Ovary (tissue), 7 donors: ENCODE measurements at regions not wholly inside any gene's neighbourhood (a gene's known extent, or its start where the extent isn't known, plus 50 kb on each side); places are given as distances from the start of the nearest gene placed in this dataset.

ENCODE experiments used
- DNase-seq, 5 donors: peaks; one replicate each; pipeline ENCODE4 v3.0.0-alpha.2; 2019 to 2020
- H3K27ac ChIP-seq, 2 donors: fragments of 200-600 bp; one replicate each; pipeline versions ENCODE4 v1.5.1 to v1.8.0; 2019 to 2022
- H3K27me3 ChIP-seq: fragments of 200-600 bp; one replicate; pipeline ENCODE4 v1.8.0; 2022
- H3K36me3 ChIP-seq: fragments of 200-600 bp; sonication (generic); one replicate; pipeline ENCODE4 v1.5.1; 2019
- H3K4me1 ChIP-seq: one replicate; pipeline ENCODE4 v1.8.1; 2013; ENCODE audit warnings: mild to moderate bottlenecking, moderate library complexity; ENCODE audit not compliant: insufficient read depth
- H3K4me3 ChIP-seq: fragments of 200-600 bp; sonication (generic); one replicate; pipeline ENCODE4 v1.5.1; 2017
- H3K9me3 ChIP-seq, 2 donors: fragments of 200-600 bp in 1 of 2; sonication (generic) in 1 of 2; one replicate each; pipeline versions ENCODE4 v1.5.1 to v1.8.1; 2013 to 2019; ENCODE audit warnings: mild to moderate bottlenecking in 1 of 2, moderate library complexity in 1 of 2
- EP300 ChIP-seq: sonication (generic); formaldehyde crosslinking; IDR thresholded peaks from one replicate; pipeline ENCODE4 v1.6.1; 2017; ENCODE audit warnings: antibody characterized with exemption
- POLR2A ChIP-seq: fragments of 450-650 bp; IDR thresholded peaks from one replicate; pipeline ENCODE4 v1.6.1; 2017; ENCODE audit warnings: antibody characterized with exemption, mild to moderate bottlenecking, moderate library complexity
- WGBS, 3 donors: extraction: QIAGEN DNeasy Blood & Tissue Kit in 1 of 3; methylation state at CpG; one replicate each; pipeline versions ENCODE4 v1.1.5 to v1.1.7; 2013 to 2017; 5-methylcytosine and 5-hydroxymethylcytosine counted together
- intact Hi-C, 4 donors: fragments of 100-400 bp; cut with DNase I; formaldehyde crosslinking; loops; one replicate each; pipeline versions ENCODE4 v1.11.0 to v1.15.1; 2022 to 2023
- TF ChIP-seq, protein P1 (sequence below), 3 donors: fragments of 450-650 bp in 2 of 3; fragments of 200-600 bp in 1 of 3; IDR thresholded peaks; one replicate each; pipeline versions ENCODE4 v1.5.1 to v1.8.0; 2016 to 2022; ENCODE audit warnings: antibody characterized with exemption in 3 of 3, mild to moderate bottlenecking in 1 of 3
- donor health status: DM: no; HTN: no; CAD: no; lungs with moderate emphysema.
- donor health status: DM: no; HTN: no; CAD: no.
- donor health status: Bipolar disorder and iron deficiency.
- donor health status: DM: no; HTN: no; CAD: no.
- donor health status: DM: yes; HTN: yes; CAD: no.

DNA sequence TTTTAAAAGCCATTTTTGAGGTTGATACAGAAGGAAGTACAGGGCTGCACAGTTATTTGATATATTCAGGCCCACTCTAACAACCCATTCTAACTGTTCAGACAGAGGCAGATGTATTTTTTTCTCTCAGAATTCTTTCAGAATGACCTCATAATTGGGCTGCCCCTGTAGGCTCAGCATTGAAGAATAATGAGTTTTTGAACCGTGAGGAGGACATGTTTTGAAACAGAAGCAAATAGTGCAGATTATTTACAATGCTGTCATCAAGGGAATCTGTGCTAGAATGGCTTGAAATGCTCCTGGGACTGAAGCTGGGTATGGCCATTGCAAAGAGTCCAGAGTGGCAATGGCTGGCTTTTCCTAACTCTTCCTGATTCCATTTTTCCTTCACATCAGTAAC lies 158.1 kb downstream of the SOX3 start:
- Histone ChIP-seq H3K36me3 (no peaks in the 10 kb centered on the region), H3K27ac (no peak overlapping the region), H3K4me1 (no peaks in the 10 kb centered on the region), H3K9me3 (no peaks in the 10 kb centered on the region), H3K4me3 (no peak overlapping the region), H3K27me3 (no peaks in the 10 kb centered on the region)
- no peak for DNase-seq
- TF ChIP-seq POLR2A: no peak
- TF ChIP-seq, protein P1, sequence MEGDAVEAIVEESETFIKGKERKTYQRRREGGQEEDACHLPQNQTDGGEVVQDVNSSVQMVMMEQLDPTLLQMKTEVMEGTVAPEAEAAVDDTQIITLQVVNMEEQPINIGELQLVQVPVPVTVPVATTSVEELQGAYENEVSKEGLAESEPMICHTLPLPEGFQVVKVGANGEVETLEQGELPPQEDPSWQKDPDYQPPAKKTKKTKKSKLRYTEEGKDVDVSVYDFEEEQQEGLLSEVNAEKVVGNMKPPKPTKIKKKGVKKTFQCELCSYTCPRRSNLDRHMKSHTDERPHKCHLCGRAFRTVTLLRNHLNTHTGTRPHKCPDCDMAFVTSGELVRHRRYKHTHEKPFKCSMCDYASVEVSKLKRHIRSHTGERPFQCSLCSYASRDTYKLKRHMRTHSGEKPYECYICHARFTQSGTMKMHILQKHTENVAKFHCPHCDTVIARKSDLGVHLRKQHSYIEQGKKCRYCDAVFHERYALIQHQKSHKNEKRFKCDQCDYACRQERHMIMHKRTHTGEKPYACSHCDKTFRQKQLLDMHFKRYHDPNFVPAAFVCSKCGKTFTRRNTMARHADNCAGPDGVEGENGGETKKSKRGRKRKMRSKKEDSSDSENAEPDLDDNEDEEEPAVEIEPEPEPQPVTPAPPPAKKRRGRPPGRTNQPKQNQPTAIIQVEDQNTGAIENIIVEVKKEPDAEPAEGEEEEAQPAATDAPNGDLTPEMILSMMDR (IDR thresholded peaks at IDR 0.05): no peak
- no peak for TF ChIP-seq EP300
- 10 to 35% (median 19%) methylated on average over 1 of the region's 1 CpG for WGBS, 3 donors
- intact Hi-C loops: loop anchor here in 1 of 4 donors (1.0 kb wide), 1 partner anchor 18 kb away; no protein-coding TSS in a partner anchor

DNA sequence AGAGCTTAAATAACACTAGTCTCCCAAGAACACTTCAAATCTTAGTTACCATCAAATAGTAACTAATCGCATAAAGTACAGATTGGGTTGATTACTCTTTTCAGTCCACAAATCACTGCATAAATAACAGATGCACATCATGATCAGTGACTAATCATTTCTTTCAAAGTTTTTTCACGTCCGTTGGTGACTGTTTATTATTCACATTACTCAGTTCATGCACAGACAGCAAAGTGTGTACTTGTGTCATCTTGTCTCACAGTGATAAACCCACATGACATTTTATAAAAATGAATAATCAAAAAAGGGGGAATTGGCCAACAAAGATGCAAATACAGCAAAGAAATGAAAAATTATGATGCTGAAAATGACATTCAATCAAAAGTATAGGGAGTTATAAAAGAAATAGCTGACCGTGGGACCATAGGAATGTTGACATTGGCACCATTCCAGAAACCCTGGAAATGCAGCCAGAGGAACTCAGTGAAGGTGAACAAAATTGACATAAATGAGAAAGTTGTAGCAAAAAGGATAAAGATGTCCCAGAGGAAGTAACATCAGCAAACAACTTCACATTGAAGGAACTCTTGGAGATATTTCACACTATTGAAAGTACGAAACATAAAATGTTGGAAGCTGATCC lies 161.5 kb downstream of the SOX3 start:
- Histone ChIP-seq H3K4me3 (no peak overlapping the region), H3K27me3 (no peaks in the 10 kb centered on the region), H3K27ac (no peak overlapping the region), H3K9me3 (no peaks in the 10 kb centered on the region), H3K4me1 (no peaks in the 10 kb centered on the region), H3K36me3 (no peaks in the 10 kb centered on the region)
- intact Hi-C loops: no loop called here
- WGBS, 3 donors: 38 to 43% (median 39%) methylated on average over 5 of the region's 5 CpGs
- DNase-seq: no peak
- TF ChIP-seq, protein P1 (IDR thresholded peaks at IDR 0.05): no peak
- TF ChIP-seq POLR2A: no peak
- TF ChIP-seq EP300: no peak

DNA sequence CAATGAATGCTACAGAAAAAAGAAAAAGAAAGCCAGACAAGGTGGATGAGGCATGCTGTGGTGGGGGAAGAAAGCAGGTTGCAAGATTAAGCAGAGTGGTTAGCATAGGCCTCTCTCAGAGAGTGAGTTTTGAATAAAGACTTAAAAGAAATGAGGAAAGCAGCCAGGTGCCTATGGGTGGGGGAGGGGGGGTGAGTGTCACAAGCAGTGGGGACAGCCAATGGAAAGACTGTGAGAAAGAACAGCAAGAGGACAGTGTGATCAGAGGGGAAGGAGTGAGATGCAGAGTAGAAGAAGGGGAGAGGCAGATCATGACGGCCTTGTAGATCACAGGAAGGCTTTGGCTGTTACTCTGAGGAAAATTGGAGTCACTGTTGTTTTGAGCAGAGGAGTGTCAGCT lies 162.5 kb downstream of the SOX3 start:
- H3K36me3 ChIP-seq: no peaks in the 10 kb centered on the region
- DNase-seq: no peak
- intact Hi-C loops: no loop called here
- no peak for TF ChIP-seq EP300
- TF ChIP-seq, protein P1 (IDR thresholded peaks at IDR 0.05): no peak
- no peak overlapping the region for H3K4me3 ChIP-seq
- no peaks in the 10 kb centered on the region for H3K4me1 ChIP-seq
- no peaks in the 10 kb centered on the region for H3K27me3 ChIP-seq
- H3K9me3 ChIP-seq: no peaks in the 10 kb centered on the region
- WGBS, 3 donors: 27 to 43% (median 31%) methylated on average over 1 of the region's 1 CpG
- no peak overlapping the region for H3K27ac ChIP-seq

DNA sequence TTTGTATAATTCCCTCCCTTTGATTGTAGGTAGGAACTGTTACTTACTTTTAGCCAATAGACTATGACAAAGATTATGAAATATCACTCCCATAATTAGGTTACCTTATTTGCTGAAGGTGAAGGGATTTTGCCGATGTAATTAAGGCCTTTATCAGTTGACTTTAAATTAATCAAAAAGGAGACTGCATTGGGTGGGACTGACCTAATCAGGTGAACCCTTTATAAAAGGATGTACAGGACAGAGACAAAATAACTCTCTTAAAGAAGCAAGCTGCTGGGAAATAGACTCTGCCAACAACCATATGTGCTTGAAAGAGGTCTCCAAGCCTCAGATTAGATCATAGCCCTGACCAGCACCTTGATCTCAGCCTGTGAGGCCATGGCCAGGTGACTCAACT lies 167.6 kb downstream of the SOX3 start:
- no peaks in the 10 kb centered on the region for H3K4me1 ChIP-seq
- H3K27me3 ChIP-seq: no peaks in the 10 kb centered on the region
- DNase-seq: no peak
- H3K9me3 ChIP-seq: no peaks in the 10 kb centered on the region
- intact Hi-C loops: no loop called here
- no peak overlapping the region for H3K4me3 ChIP-seq
- H3K36me3 ChIP-seq: no peaks in the 10 kb centered on the region
- 85 to 91% (median 87%) methylated on average over 1 of the region's 1 CpG for WGBS, 3 donors
- no peak for TF ChIP-seq EP300
- no peak for TF ChIP-seq POLR2A
- TF ChIP-seq, protein P1 (IDR thresholded peaks at IDR 0.05): no peak
- H3K27ac ChIP-seq: no peak overlapping the region
